Neural cell (in vitro differentiated cells): ENCODE measurements at regions not wholly inside any gene's neighbourhood (a gene's known extent, or its start where the extent isn't known, plus 50 kb on each side); places are given as distances from the start of the nearest gene placed in this dataset.

ENCODE experiments used
- POLR2AphosphoS5 ChIP-seq: IDR thresholded peaks from 2 replicates; pipeline ENCODE4 v1.6.1; 2012
- TF ChIP-seq, protein P1 (sequence below): fragments of 450-650 bp; IDR thresholded peaks from 2 replicates; pipeline ENCODE4 v1.5.1; 2014; ENCODE audit warnings: antibody characterized with exemption, mild to moderate bottlenecking, moderate library complexity; ENCODE audit not compliant: poor library complexity, severe bottlenecking

- TF ChIP-seq, protein P1, sequence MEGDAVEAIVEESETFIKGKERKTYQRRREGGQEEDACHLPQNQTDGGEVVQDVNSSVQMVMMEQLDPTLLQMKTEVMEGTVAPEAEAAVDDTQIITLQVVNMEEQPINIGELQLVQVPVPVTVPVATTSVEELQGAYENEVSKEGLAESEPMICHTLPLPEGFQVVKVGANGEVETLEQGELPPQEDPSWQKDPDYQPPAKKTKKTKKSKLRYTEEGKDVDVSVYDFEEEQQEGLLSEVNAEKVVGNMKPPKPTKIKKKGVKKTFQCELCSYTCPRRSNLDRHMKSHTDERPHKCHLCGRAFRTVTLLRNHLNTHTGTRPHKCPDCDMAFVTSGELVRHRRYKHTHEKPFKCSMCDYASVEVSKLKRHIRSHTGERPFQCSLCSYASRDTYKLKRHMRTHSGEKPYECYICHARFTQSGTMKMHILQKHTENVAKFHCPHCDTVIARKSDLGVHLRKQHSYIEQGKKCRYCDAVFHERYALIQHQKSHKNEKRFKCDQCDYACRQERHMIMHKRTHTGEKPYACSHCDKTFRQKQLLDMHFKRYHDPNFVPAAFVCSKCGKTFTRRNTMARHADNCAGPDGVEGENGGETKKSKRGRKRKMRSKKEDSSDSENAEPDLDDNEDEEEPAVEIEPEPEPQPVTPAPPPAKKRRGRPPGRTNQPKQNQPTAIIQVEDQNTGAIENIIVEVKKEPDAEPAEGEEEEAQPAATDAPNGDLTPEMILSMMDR, result no peak
- no peak for TF ChIP-seq POLR2AphosphoS5
Measured at GRCh38 chr10:35722636-35723035, 80.5 kb upstream of the FZD8 start.
